Left kidney (tissue), 1 donor: ENCODE measurements at regions not wholly inside any gene's neighbourhood (a gene's known extent, or its start where the extent isn't known, plus 50 kb on each side); places are given as distances from the start of the nearest gene placed in this dataset.
A peak's percentile ranks its signal among the peaks of the same experiment; 100 is the strongest.

Source experiments
- DNase-seq: peaks from one replicate; pipeline ENCODE4 v3.0.0-alpha.2; 2013

- DNase-seq = no peak
Observed at GRCh38 chr2:11048335-11049008, 106.8 kb upstream of the SLC66A3 start.

GRCh38 chr2:11050565-11050964, 104.7 kb upstream of the SLC66A3 start:
- no peak for DNase-seq

GRCh38 chr2:11051280-11051679, 104.0 kb upstream of the SLC66A3 start:
- DNase-seq = no peak

GRCh38 chr2:11053546-11053945, 101.7 kb upstream of the SLC66A3 start:
- DNase-seq = no peak

GRCh38 chr2:11054783-11055678, 100.2 kb upstream of the SLC66A3 start:
- no peak for DNase-seq

- DNase-seq = no peak
Observed at GRCh38 chr2:11055679-11056215, 99.5 kb upstream of the SLC66A3 start.

GRCh38 chr2:11056614-11057013, 98.7 kb upstream of the SLC66A3 start:
- DNase-seq = no peak

- DNase-seq = no peak
Observed at GRCh38 chr2:11057031-11057430, 98.2 kb upstream of the SLC66A3 start.

- no peak for DNase-seq
Observed at GRCh38 chr2:11058129-11058528, 97.1 kb upstream of the SLC66A3 start.

- DNase-seq = no peak
Observed at GRCh38 chr2:11060376-11061169, 94.7 kb upstream of the SLC66A3 start.

- no peak for DNase-seq
Observed at GRCh38 chr2:11065833-11066485, 89.3 kb upstream of the SLC66A3 start.

GRCh38 chr2:11067221-11068078, 87.8 kb upstream of the SLC66A3 start:
- no peak for DNase-seq

GRCh38 chr2:11068079-11068741, 87.1 kb upstream of the SLC66A3 start:
- no peak for DNase-seq

GRCh38 chr2:11068856-11069526, 86.3 kb upstream of the SLC66A3 start:
- no peak for DNase-seq

GRCh38 chr2:11069566-11070185, 85.6 kb upstream of the SLC66A3 start:
- no peak for DNase-seq

- DNase-seq = no peak
Observed at GRCh38 chr2:11071211-11071610, 84.1 kb upstream of the SLC66A3 start.

GRCh38 chr2:11071939-11072338, 83.3 kb upstream of the SLC66A3 start:
- DNase-seq = no peak

GRCh38 chr2:11072550-11072949, 82.7 kb upstream of the SLC66A3 start:
- no peak for DNase-seq

- peak; percentile 53 for DNase-seq
Observed at GRCh38 chr2:11073251-11073650, 82.0 kb upstream of the SLC66A3 start.
